Mesendoderm (in vitro differentiated cells): ENCODE measurements at regions not wholly inside any gene's neighbourhood (a gene's known extent, or its start where the extent isn't known, plus 50 kb on each side); places are given as distances from the start of the nearest gene placed in this dataset.

Experiments
- DNase-seq: peaks from one replicate; pipeline ENCODE4 v3.0.0; 2013
- H2AK5ac ChIP-seq: 2 replicates; pipeline ENCODE4 v1.6.1; 2013; ENCODE audit warnings: low read length, inconsistent platforms
- H2BK120ac ChIP-seq: 2 replicates; pipeline ENCODE4 v1.6.1; 2013; ENCODE audit warnings: low read depth, mild to moderate bottlenecking, low read length, moderate library complexity, mixed read lengths
- H2BK15ac ChIP-seq: replicated peaks from 2 replicates; pipeline ENCODE4 v1.6.1; 2013; ENCODE audit warnings: low read depth, mild to moderate bottlenecking, moderate library complexity
- H2BK5ac ChIP-seq: 2 replicates; pipeline ENCODE4 v1.6.1; 2013; ENCODE audit warnings: low read length, inconsistent platforms
- H3K18ac ChIP-seq: 2 replicates; pipeline ENCODE4 v1.6.1; 2013; ENCODE audit warnings: mild to moderate bottlenecking, low read length, mixed read lengths
- H3K23ac ChIP-seq: one replicate; pipeline ENCODE4 v1.6.1; 2013; ENCODE audit warnings: low read length
- H3K27ac ChIP-seq: 2 replicates; pipeline ENCODE4 v1.5.1; 2013; ENCODE audit warnings: low read depth, mild to moderate bottlenecking, inconsistent platforms, low read length, moderate library complexity
- H3K27me3 ChIP-seq: 2 replicates; pipeline ENCODE4 v1.6.1; 2013; ENCODE audit warnings: low read length, control low read depth, mild to moderate bottlenecking, inconsistent platforms; ENCODE audit not compliant: insufficient read depth, poor library complexity
- H3K36me3 ChIP-seq: 2 replicates; pipeline ENCODE4 v1.6.1; 2013; ENCODE audit warnings: low read length, inconsistent platforms; ENCODE audit not compliant: control insufficient read depth, insufficient read depth
- H3K4ac ChIP-seq: one replicate; pipeline ENCODE4 v1.6.1; 2013; ENCODE audit warnings: low read depth, mild to moderate bottlenecking, low read length, moderate library complexity
- H3K4me1 ChIP-seq: 2 replicates; pipeline ENCODE4 v1.6.1; 2013; ENCODE audit warnings: low read depth, low read length, inconsistent platforms; ENCODE audit not compliant: control insufficient read depth
- H3K4me2 ChIP-seq: 2 replicates; pipeline ENCODE4 v1.6.1; 2013; ENCODE audit warnings: low read length
- H3K4me3 ChIP-seq: 2 replicates; pipeline ENCODE4 v1.5.1; 2013; ENCODE audit warnings: mild to moderate bottlenecking, low read length
- H3K56ac ChIP-seq: one replicate; pipeline ENCODE4 v1.6.1; 2013; ENCODE audit warnings: low read length
- H3K79me1 ChIP-seq: 2 replicates; pipeline ENCODE4 v1.6.1; 2013; ENCODE audit warnings: low read length, inconsistent platforms
- H3K79me2 ChIP-seq: 2 replicates; pipeline ENCODE4 v1.6.1; 2013; ENCODE audit warnings: mild to moderate bottlenecking, low read length; ENCODE audit not compliant: control insufficient read depth, insufficient read depth
- H3K9ac ChIP-seq: 2 replicates; pipeline ENCODE4 v1.6.1; 2013; ENCODE audit warnings: low read length, inconsistent platforms
- H4K5ac ChIP-seq: one replicate; pipeline ENCODE4 v1.6.1; 2013; ENCODE audit warnings: low read length
- H4K8ac ChIP-seq: one replicate; pipeline ENCODE4 v1.6.1; 2013; ENCODE audit warnings: low read depth, mild to moderate bottlenecking, control low read depth, low read length, moderate library complexity
- WGBS: extraction: QIAGEN DNeasy Blood & Tissue Kit; methylation state at CpG from one replicate; pipeline ENCODE4 v1.1.7; 2013; ENCODE audit warnings: low lambda C conversion rate, missing lambda C conversion rate; ENCODE audit not compliant: insufficient coverage; ENCODE audit errors: extremely low coverage; 5-methylcytosine and 5-hydroxymethylcytosine counted together

- no peaks in the 10 kb centered on the region for H3K36me3 ChIP-seq
- no peak overlapping the region for H2BK15ac ChIP-seq
- H3K56ac ChIP-seq = no peak overlapping the region
- H3K79me1 ChIP-seq = no peaks in the 10 kb centered on the region
- DNase-seq = no peak
- no peaks in the 10 kb centered on the region for H3K27me3 ChIP-seq
- no peak overlapping the region for H3K27ac ChIP-seq
- no peak overlapping the region for H3K23ac ChIP-seq
- no peak overlapping the region for H3K4me2 ChIP-seq
- no peak overlapping the region for H3K4ac ChIP-seq
- no CpG with 5 or more reads among the region's 6 CpGs for WGBS
- H2BK120ac ChIP-seq = no peak overlapping the region
- H3K18ac ChIP-seq = no peak overlapping the region
- H4K5ac ChIP-seq = no peak overlapping the region
- no peaks in the 10 kb centered on the region for H3K4me1 ChIP-seq
- no peaks in the 10 kb centered on the region for H3K79me2 ChIP-seq
- no peak overlapping the region for H4K8ac ChIP-seq
- no peak overlapping the region for H3K9ac ChIP-seq
- no peak overlapping the region for H2AK5ac ChIP-seq
- no peak overlapping the region for H2BK5ac ChIP-seq
- no peak overlapping the region for H3K4me3 ChIP-seq
These were observed 91.3 kb upstream of the FAM171A1 start for GRCh38 chr10:15462253-15462897.

- H3K79me1 ChIP-seq = no peaks in the 10 kb centered on the region
- no peak for DNase-seq
- H2AK5ac ChIP-seq = no peak overlapping the region
- no CpG with 5 or more reads among the region's 9 CpGs for WGBS
- H3K23ac ChIP-seq = no peak overlapping the region
- H4K5ac ChIP-seq = no peak overlapping the region
- no peak overlapping the region for H3K9ac ChIP-seq
- H3K4me3 ChIP-seq = no peak overlapping the region
- H3K27ac ChIP-seq = no peak overlapping the region
- no peak overlapping the region for H3K4me2 ChIP-seq
- H3K36me3 ChIP-seq = no peaks in the 10 kb centered on the region
- H3K4ac ChIP-seq = no peak overlapping the region
- no peak overlapping the region for H2BK15ac ChIP-seq
- no peak overlapping the region for H2BK5ac ChIP-seq
- no peak overlapping the region for H4K8ac ChIP-seq
- no peaks in the 10 kb centered on the region for H3K4me1 ChIP-seq
- H3K56ac ChIP-seq = no peak overlapping the region
- H3K27me3 ChIP-seq = no peaks in the 10 kb centered on the region
- no peak overlapping the region for H3K18ac ChIP-seq
- no peaks in the 10 kb centered on the region for H3K79me2 ChIP-seq
- H2BK120ac ChIP-seq = no peak overlapping the region
These were observed 90.4 kb upstream of the FAM171A1 start for GRCh38 chr10:15461353-15462108.

GRCh38 chr10:15460661-15461060 lies 89.6 kb upstream of the FAM171A1 start:
- Histone ChIP-seq H3K36me3 (no peaks in the 10 kb centered on the region), H2AK5ac (no peak overlapping the region), H3K4me1 (no peaks in the 10 kb centered on the region), H2BK120ac (no peak overlapping the region), H3K79me1 (no peaks in the 10 kb centered on the region), H3K79me2 (no peaks in the 10 kb centered on the region), H3K27me3 (no peaks in the 10 kb centered on the region), H2BK15ac (no peak overlapping the region), H3K4me3 (no peak overlapping the region), H3K4me2 (no peak overlapping the region), H3K9ac (no peak overlapping the region), H3K27ac (no peak overlapping the region), H3K18ac (no peak overlapping the region), H3K23ac (no peak overlapping the region), H4K5ac (no peak overlapping the region), H4K8ac (no peak overlapping the region), H3K56ac (no peak overlapping the region), H3K4ac (no peak overlapping the region), H2BK5ac (no peak overlapping the region)
- DNase-seq = no peak
- no CpG with 5 or more reads among the region's 3 CpGs for WGBS

GRCh38 chr10:15459218-15459617 lies 88.1 kb upstream of the FAM171A1 start:
- H3K27me3 ChIP-seq = no peaks in the 10 kb centered on the region
- DNase-seq = no peak
- no peak overlapping the region for H3K4me2 ChIP-seq
- no peak overlapping the region for H3K27ac ChIP-seq
- no peak overlapping the region for H2AK5ac ChIP-seq
- WGBS = no CpG with 5 or more reads among the region's 1 CpG
- no peak overlapping the region for H4K8ac ChIP-seq
- H4K5ac ChIP-seq = no peak overlapping the region
- H2BK5ac ChIP-seq = no peak overlapping the region
- no peak overlapping the region for H3K56ac ChIP-seq
- no peak overlapping the region for H2BK15ac ChIP-seq
- H2BK120ac ChIP-seq = no peak overlapping the region
- H3K23ac ChIP-seq = no peak overlapping the region
- H3K79me2 ChIP-seq = no peaks in the 10 kb centered on the region
- no peak overlapping the region for H3K18ac ChIP-seq
- H3K4ac ChIP-seq = no peak overlapping the region
- no peaks in the 10 kb centered on the region for H3K79me1 ChIP-seq
- H3K4me1 ChIP-seq = no peaks in the 10 kb centered on the region
- no peaks in the 10 kb centered on the region for H3K36me3 ChIP-seq
- H3K4me3 ChIP-seq = no peak overlapping the region
- no peak overlapping the region for H3K9ac ChIP-seq

GRCh38 chr10:15457382-15457781 lies 86.3 kb upstream of the FAM171A1 start:
- no CpG with 5 or more reads among the region's 5 CpGs for WGBS
- no peak overlapping the region for H3K18ac ChIP-seq
- no peak overlapping the region for H3K4me2 ChIP-seq
- no peak overlapping the region for H4K8ac ChIP-seq
- H3K56ac ChIP-seq = no peak overlapping the region
- H3K27me3 ChIP-seq = no peaks in the 10 kb centered on the region
- H2AK5ac ChIP-seq = no peak overlapping the region
- peak; percentile 43 for DNase-seq
- H3K4me3 ChIP-seq = no peak overlapping the region
- no peaks in the 10 kb centered on the region for H3K79me2 ChIP-seq
- H3K4ac ChIP-seq = no peak overlapping the region
- no peak overlapping the region for H3K27ac ChIP-seq
- no peaks in the 10 kb centered on the region for H3K36me3 ChIP-seq
- no peaks in the 10 kb centered on the region for H3K4me1 ChIP-seq
- H3K9ac ChIP-seq = no peak overlapping the region
- H2BK15ac ChIP-seq = no peak overlapping the region
- no peak overlapping the region for H3K23ac ChIP-seq
- H2BK5ac ChIP-seq = no peak overlapping the region
- no peak overlapping the region for H2BK120ac ChIP-seq
- no peaks in the 10 kb centered on the region for H3K79me1 ChIP-seq
- H4K5ac ChIP-seq = no peak overlapping the region

- no peak overlapping the region for H3K4ac ChIP-seq
- H3K27me3 ChIP-seq = no peaks in the 10 kb centered on the region
- H2BK5ac ChIP-seq = no peak overlapping the region
- H3K79me2 ChIP-seq = no peaks in the 10 kb centered on the region
- H4K5ac ChIP-seq = no peak overlapping the region
- no peaks in the 10 kb centered on the region for H3K36me3 ChIP-seq
- H3K18ac ChIP-seq = no peak overlapping the region
- H3K23ac ChIP-seq = no peak overlapping the region
- no peaks in the 10 kb centered on the region for H3K4me1 ChIP-seq
- peak; percentile 23 for DNase-seq
- H3K27ac ChIP-seq = no peak overlapping the region
- H4K8ac ChIP-seq = no peak overlapping the region
- no peaks in the 10 kb centered on the region for H3K79me1 ChIP-seq
- H2AK5ac ChIP-seq = no peak overlapping the region
- H3K4me3 ChIP-seq = no peak overlapping the region
- H3K4me2 ChIP-seq = no peak overlapping the region
- H3K9ac ChIP-seq = no peak overlapping the region
- H3K56ac ChIP-seq = no peak overlapping the region
- H2BK120ac ChIP-seq = no peak overlapping the region
- no peak overlapping the region for H2BK15ac ChIP-seq
These were observed 84.4 kb upstream of the FAM171A1 start for GRCh38 chr10:15455456-15455855.
